PC-9 (cell line): ENCODE measurements at regions not wholly inside any gene's neighbourhood (a gene's known extent, or its start where the extent isn't known, plus 50 kb on each side); places are given as distances from the start of the nearest gene placed in this dataset.

Experiments
- BruUV-seq: library from RNA; stranded (reverse); fragments of 400-500 nt; replicated peaks from 2 replicates; lab custom pipeline; 2021; lab: Mats Ljungman, UMichigan
- CTCF ChIA-PET: fragments of 300-600 bp; sonication (Branson Sonifier 250); formaldehyde crosslinking; loops from one replicate; lab custom pipeline; 2022; ENCODE audit warnings: antibody characterized with exemption; lab: Charles Lee
- POLR2A ChIA-PET: fragments of 300-600 bp; sonication (Branson Sonifier 250); formaldehyde crosslinking; loops from one replicate; lab custom pipeline; 2022; ENCODE audit warnings: antibody characterized with exemption; ENCODE audit not compliant: unreplicated experiment; lab: Charles Lee
- DNase-seq, 2 experiments: peaks; one replicate each; pipeline versions ENCODE4 v3.0.0 to v3.0.0-alpha.2; 2015 to 2022; ENCODE audit warnings: mixed read lengths in 1 of 2
- H2AFZ ChIP-seq: fragments of 200-600 bp; sonication (generic); 2 replicates; pipeline ENCODE4 v1.8.1; 2017; ENCODE audit warnings: antibody characterized with exemption
- H3F3A ChIP-seq: fragments of 200-600 bp; sonication (generic); 2 replicates; pipeline ENCODE4 v1.8.1; 2017; ENCODE audit warnings: antibody characterized with exemption, mild to moderate bottlenecking, low read depth; ENCODE audit not compliant: insufficient read depth
- H3K27ac ChIP-seq: fragments of 200-600 bp; sonication (generic); 2 replicates; pipeline ENCODE4 v1.6.1; 2016; ENCODE audit warnings: mixed run types
- H3K27me3 ChIP-seq: fragments of 200-600 bp; sonication (generic); 2 replicates; pipeline ENCODE4 v1.6.1; 2016; ENCODE audit warnings: low read depth, mixed run types; ENCODE audit not compliant: insufficient read depth
- H3K36me3 ChIP-seq: fragments of 200-600 bp; sonication (generic); 2 replicates; pipeline ENCODE4 v1.6.1; 2016; ENCODE audit warnings: low read depth, mixed run types
- H3K4me1 ChIP-seq: fragments of 200-600 bp; sonication (generic); replicated peaks from 2 replicates; pipeline ENCODE4 v1.6.1; 2016; ENCODE audit warnings: mixed run types; ENCODE audit not compliant: insufficient read depth
- H3K4me2 ChIP-seq: fragments of 200-600 bp; sonication (generic); 2 replicates; pipeline ENCODE4 v1.6.1; 2017; ENCODE audit warnings: mixed run types
- H3K4me3 ChIP-seq: fragments of 200-600 bp; sonication (generic); 2 replicates; pipeline ENCODE4 v1.6.1; 2016; ENCODE audit warnings: mixed run types
- H3K79me2 ChIP-seq: fragments of 200-600 bp; sonication (generic); 2 replicates; pipeline ENCODE4 v1.6.1; 2017; ENCODE audit warnings: low read depth, mixed run types
- H3K9me2 ChIP-seq: fragments of 200-600 bp; sonication (generic); 2 replicates; pipeline ENCODE4 v1.8.1; 2017; ENCODE audit warnings: mild to moderate bottlenecking; ENCODE audit not compliant: insufficient read depth
- H3K9me3 ChIP-seq: fragments of 200-600 bp; sonication (generic); 2 replicates; pipeline ENCODE4 v1.8.1; 2016; ENCODE audit warnings: low read depth; ENCODE audit not compliant: insufficient read depth
- H4K20me1 ChIP-seq: fragments of 200-600 bp; sonication (generic); 2 replicates; pipeline ENCODE4 v1.8.1; 2017; ENCODE audit not compliant: insufficient read depth
- CTCF ChIP-seq: fragments of 200-600 bp; sonication (generic); conservative IDR thresholded peaks from 2 replicates; pipeline ENCODE4 v1.6.1; 2017; ENCODE audit warnings: mixed run types, antibody characterized with exemption, mild to moderate bottlenecking, moderate library complexity
- EZH2 ChIP-seq: fragments of 200-600 bp; sonication (generic); IDR thresholded peaks from 2 replicates; pipeline ENCODE4 v1.8.0; 2017; ENCODE audit warnings: antibody characterized with exemption, low read depth
- intact Hi-C: fragments of 100-400 bp; cut with micrococcal nuclease; formaldehyde crosslinking; loops from one replicate; pipeline ENCODE4 v1.10.0; 2022; ENCODE audit not compliant: unreplicated experiment

- Histone ChIP-seq H3K27me3 (no peaks in the 10 kb centered on the region), H3K4me1 (no peaks in the 10 kb centered on the region), H3K79me2 (no peaks in the 10 kb centered on the region), H3K9me3 (no peaks in the 10 kb centered on the region), H4K20me1 (no peaks in the 10 kb centered on the region), H2AFZ (no peak overlapping the region), H3K36me3 (no peaks in the 10 kb centered on the region), H3K4me2 (no peak overlapping the region), H3F3A (no peaks in the 10 kb centered on the region), H3K9me2 (no peaks in the 10 kb centered on the region), H3K4me3 (no peak overlapping the region), H3K27ac (no peak overlapping the region)
- BruUV-seq = no TSS peak
- ChIA-PET POLR2A (no interaction called here), CTCF (no interaction called here)
- intact Hi-C loops = no loop called here
- no peak for DNase-seq
- TF ChIP-seq CTCF (no peak), EZH2 (no peak)
These were observed 185.9 kb upstream of the RASA1 start for GRCh38 chr5:87081511-87082372.

- H4K20me1 ChIP-seq = no peaks in the 10 kb centered on the region
- H3F3A ChIP-seq = no peaks in the 10 kb centered on the region
- ChIA-PET CTCF (no interaction called here), POLR2A (no interaction called here)
- no peak overlapping the region for H3K4me3 ChIP-seq
- no TSS peak for BruUV-seq
- H3K4me1 ChIP-seq = peaks cover 5% of the 10 kb centered on the region
- no peak overlapping the region for H3K4me2 ChIP-seq
- no peaks in the 10 kb centered on the region for H3K79me2 ChIP-seq
- no peaks in the 10 kb centered on the region for H3K27me3 ChIP-seq
- DNase-seq = no peak
- TF ChIP-seq CTCF = no peak
- TF ChIP-seq EZH2 = no peak
- no peaks in the 10 kb centered on the region for H3K9me2 ChIP-seq
- H2AFZ ChIP-seq = no peak overlapping the region
- intact Hi-C loops = no loop called here
- H3K27ac ChIP-seq = no peak overlapping the region
- no peaks in the 10 kb centered on the region; the same call in 1 of the 2 replicates for H3K9me3 ChIP-seq
- H3K36me3 ChIP-seq = no peaks in the 10 kb centered on the region
These were observed 173.3 kb upstream of the RASA1 start for GRCh38 chr5:87094347-87094746.

GRCh38 chr5:87094833-87095232 is 172.8 kb upstream of the RASA1 start:
- no peak for TF ChIP-seq CTCF
- no peak for TF ChIP-seq EZH2
- H3K36me3 ChIP-seq = no peaks in the 10 kb centered on the region
- intact Hi-C loops = no loop called here
- H3K4me2 ChIP-seq = no peak overlapping the region
- H3K27ac ChIP-seq = no peak overlapping the region
- H3F3A ChIP-seq = no peaks in the 10 kb centered on the region
- no peak for DNase-seq
- H3K27me3 ChIP-seq = no peaks in the 10 kb centered on the region
- H3K9me2 ChIP-seq = no peaks in the 10 kb centered on the region
- no peaks in the 10 kb centered on the region for H3K79me2 ChIP-seq
- POLR2A ChIA-PET = no interaction called here
- BruUV-seq = no TSS peak
- H4K20me1 ChIP-seq = no peaks in the 10 kb centered on the region
- H2AFZ ChIP-seq = no peak overlapping the region
- H3K4me3 ChIP-seq = no peak overlapping the region
- CTCF ChIA-PET = no interaction called here
- no peaks in the 10 kb centered on the region; the same call in 1 of the 2 replicates for H3K9me3 ChIP-seq
- peaks cover 10% of the 10 kb centered on the region for H3K4me1 ChIP-seq
